ENCODE measurements at regions not wholly inside any gene's neighbourhood (a gene's known extent, or its start where the extent isn't known, plus 50 kb on each side); places are given as distances from the start of the nearest gene placed in this dataset.

- no peak for TF ChIP-seq CHD2 (IDR thresholded peaks at IDR 0.05; ENCODE audit: low read length, partially characterized antibody)
- TF ChIP-seq MXI1 (IDR thresholded peaks at IDR 0.05; ENCODE audit: low read depth, low read length) = no peak
- no peak for TF ChIP-seq RCOR1 (IDR thresholded peaks at IDR 0.05; ENCODE audit: low read length)
Observed at GRCh38 chr4:29243851-29244250, 1476.3 kb upstream of the PCDH7 start (continued).

GRCh38 chr4:29259556-29259955 lies 1460.6 kb upstream of the PCDH7 start:
- TF ChIP-seq ELF1 (IDR thresholded peaks at IDR 0.05) (no peak), POLR2AphosphoS5 (IDR thresholded peaks at IDR 0.05; ENCODE audit: low read depth, low read length) (no peak), IRF3 (IDR thresholded peaks at IDR 0.05; ENCODE audit: low read depth, low read length) (no peak), RXRA (IDR thresholded peaks at IDR 0.05; ENCODE audit: borderline replicate concordance, low read depth) (no peak), GABPA (IDR thresholded peaks at IDR 0.05; ENCODE audit: low read depth) (no peak), MXI1 (IDR thresholded peaks at IDR 0.05; ENCODE audit: low read depth, low read length) (no peak), RCOR1 (IDR thresholded peaks at IDR 0.05; ENCODE audit: low read length) (no peak), MAX (IDR thresholded peaks at IDR 0.05; ENCODE audit: low read depth) (no peak), ZBTB33 (IDR thresholded peaks at IDR 0.05; ENCODE audit: borderline replicate concordance, low read depth) (no peak), RFX5 (IDR thresholded peaks at IDR 0.05; ENCODE audit: low read length) (no peak), TAF1 (IDR thresholded peaks at IDR 0.05; ENCODE audit: borderline replicate concordance, low read depth, low read length) (no peak), SMC3 (IDR thresholded peaks at IDR 0.05; ENCODE audit: low read depth, low read length) (no peak), SIN3A (IDR thresholded peaks at IDR 0.05; ENCODE audit: borderline replicate concordance, low read depth, low read length) (no peak), MEF2A (IDR thresholded peaks at IDR 0.05; ENCODE audit: borderline replicate concordance, low read depth) (no peak)
- Histone ChIP-seq H3F3A (replicated peaks; ENCODE audit: insufficient read depth) (no peaks in the 10 kb centered on the region), H3K4me1 (ENCODE audit: control insufficient read depth in 1 of 2, insufficient read depth in 2 of 2, low read depth in 1 of 2, low read length in 1 of 2) (no peaks in the 10 kb centered on the region), H3K4me2 (no peak overlapping the region), H3K9me2 (no peaks in the 10 kb centered on the region), H3K36me3 (replicated peaks in 1 of 2; ENCODE audit: control insufficient read depth in 1 of 2, insufficient read depth in 2 of 2, low read length in 1 of 2) (no peaks in the 10 kb centered on the region), H3K27me3 (ENCODE audit: insufficient read depth) (peaks cover 4% of the 10 kb centered on the region; the same call in 1 of the 2 replicates), H3K9me3 (no peaks in the 10 kb centered on the region), H4K20me1 (ENCODE audit: insufficient read depth) (no peaks in the 10 kb centered on the region), H2AFZ (ENCODE audit: low read depth) (no peak overlapping the region), H3K9ac (no peak overlapping the region), H3K27ac (ENCODE audit: low read depth in 2 of 2, low read length in 1 of 2) (no peak overlapping the region), H3K79me2 (ENCODE audit: insufficient read depth) (no peaks in the 10 kb centered on the region), H3K4me3 (ENCODE audit: low read depth in 2 of 2, low read length in 1 of 2) (no peak overlapping the region)
- no peak for DNase-seq
- WGBS (ENCODE audit: low lambda C conversion rate) = 4% methylated on average over 2 of the region's 2 CpGs
- CTCF ChIA-PET = no interaction called here
- POLR2A ChIA-PET = no interaction called here

All from SK-N-SH (cell line).